ENCODE measurements at regions not wholly inside any gene's neighbourhood (a gene's known extent, or its start where the extent isn't known, plus 50 kb on each side); places are given as distances from the start of the nearest gene placed in this dataset.

DNA sequence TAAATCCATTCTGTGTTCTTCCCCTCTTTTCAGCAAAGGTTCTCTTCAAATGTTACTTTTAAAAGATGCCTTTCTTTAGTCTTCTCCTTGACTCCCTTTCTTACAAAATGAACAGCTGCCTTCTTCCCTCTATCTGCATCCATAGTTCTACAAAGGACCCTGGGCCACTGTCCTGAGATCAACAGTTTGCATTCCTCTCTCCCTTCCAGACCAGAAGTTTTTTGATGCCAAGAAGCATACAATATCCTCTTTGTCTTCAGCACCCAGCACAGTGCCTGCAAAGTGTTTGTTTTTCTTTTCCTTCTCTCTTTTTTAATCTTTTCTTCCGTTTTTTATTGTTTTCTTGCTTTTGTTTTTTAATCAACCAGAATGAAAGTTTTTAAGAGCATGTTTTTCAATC is 183.5 kb upstream of the SNX19 start:
- ChIA-PET POLR2A (no interaction called here), CTCF (ENCODE audit: low intra/inter-chr PET ratio) (no interaction called here)
- no peaks in the 10 kb centered on the region for H4K20me1 ChIP-seq (replicated peaks; ENCODE audit: control insufficient read depth, insufficient read depth, low read length)
- DNase-seq (ENCODE audit: extremely low read depth in 1 of 4, low spot score in 3 of 4), result no peak
- TF ChIP-seq, protein P1, sequence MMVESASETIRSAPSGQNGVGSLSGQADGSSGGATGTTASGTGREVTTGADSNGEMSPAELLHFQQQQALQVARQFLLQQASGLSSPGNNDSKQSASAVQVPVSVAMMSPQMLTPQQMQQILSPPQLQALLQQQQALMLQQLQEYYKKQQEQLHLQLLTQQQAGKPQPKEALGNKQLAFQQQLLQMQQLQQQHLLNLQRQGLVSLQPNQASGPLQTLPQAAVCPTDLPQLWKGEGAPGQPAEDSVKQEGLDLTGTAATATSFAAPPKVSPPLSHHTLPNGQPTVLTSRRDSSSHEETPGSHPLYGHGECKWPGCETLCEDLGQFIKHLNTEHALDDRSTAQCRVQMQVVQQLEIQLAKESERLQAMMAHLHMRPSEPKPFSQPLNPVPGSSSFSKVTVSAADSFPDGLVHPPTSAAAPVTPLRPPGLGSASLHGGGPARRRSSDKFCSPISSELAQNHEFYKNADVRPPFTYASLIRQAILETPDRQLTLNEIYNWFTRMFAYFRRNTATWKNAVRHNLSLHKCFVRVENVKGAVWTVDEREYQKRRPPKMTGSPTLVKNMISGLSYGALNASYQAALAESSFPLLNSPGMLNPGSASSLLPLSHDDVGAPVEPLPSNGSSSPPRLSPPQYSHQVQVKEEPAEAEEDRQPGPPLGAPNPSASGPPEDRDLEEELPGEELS (CRISPR knock-in tag; IDR thresholded peaks at IDR 0.05; ENCODE audit: borderline replicate concordance), result no peak
- TF ChIP-seq RB1 (IDR thresholded peaks at IDR 0.05; ENCODE audit: low read depth), result no peak
- H3K4me1 ChIP-seq (replicated peaks in 1 of 2; ENCODE audit: control insufficient read depth in 2 of 2, insufficient read depth in 2 of 2, low read length in 2 of 2), result no peaks in the 10 kb centered on the region
- in situ Hi-C loops (cut with MboI) (no loop called here), intact Hi-C loops (cut with micrococcal nuclease) (no loop called here)
- H3K9me1 ChIP-seq (ENCODE audit: control insufficient read depth, insufficient read depth, low read length), result no peaks in the 10 kb centered on the region
- no peak overlapping the region for H2AFZ ChIP-seq (ENCODE audit: low read depth, low read length)
- FAIRE-seq, result no peak
- H3K9ac ChIP-seq (ENCODE audit: insufficient read depth in 1 of 2, low read depth in 2 of 2, low read length in 2 of 2), result no peak overlapping the region
- H3K9me3 ChIP-seq (replicated peaks; ENCODE audit: control insufficient read depth, insufficient read depth, low read depth, low read length), result no peaks in the 10 kb centered on the region
- no peaks in the 10 kb centered on the region for H3K36me3 ChIP-seq (ENCODE audit: control insufficient read depth, insufficient read depth, low read length)
- H3K79me2 ChIP-seq (ENCODE audit: control insufficient read depth, insufficient read depth, low read length), result no peaks in the 10 kb centered on the region
- ATAC-seq, result no peak
- no TSS peak for BruUV-seq (replicated peaks)
- no peak overlapping the region for H3K4me3 ChIP-seq
- no peaks in the 10 kb centered on the region for H3K27me3 ChIP-seq (ENCODE audit: control insufficient read depth in 2 of 2, insufficient read depth in 2 of 2, low read length in 2 of 2)
- H3K27ac ChIP-seq (ENCODE audit: extremely low read depth, low read depth, low read length), result no peak overlapping the region
- no peak overlapping the region for H3K4me2 ChIP-seq (ENCODE audit: insufficient read depth, low read length)
- WGBS (ENCODE audit: insufficient coverage, low coverage, missing lambda C conversion rate), result 0% methylated on average over 1 of the region's 1 CpG

- H3K27me3 ChIP-seq (ENCODE audit: control insufficient read depth in 2 of 2, insufficient read depth in 2 of 2, low read length in 2 of 2), result no peaks in the 10 kb centered on the region
- no peak for FAIRE-seq
- no peaks in the 10 kb centered on the region for H3K36me3 ChIP-seq (ENCODE audit: control insufficient read depth, insufficient read depth, low read length)
- no peaks in the 10 kb centered on the region for H3K9me1 ChIP-seq (ENCODE audit: control insufficient read depth, insufficient read depth, low read length)
- no peak overlapping the region for H3K4me2 ChIP-seq (ENCODE audit: insufficient read depth, low read length)
- no peak for DNase-seq (ENCODE audit: extremely low read depth in 1 of 4, low spot score in 3 of 4)
- BruUV-seq (replicated peaks), result no TSS peak
- H3K4me3 ChIP-seq, result no peak overlapping the region
- 0% methylated on average over 1 of the region's 1 CpG for WGBS (ENCODE audit: insufficient coverage, low coverage, missing lambda C conversion rate)
- no peaks in the 10 kb centered on the region for H3K4me1 ChIP-seq (replicated peaks in 1 of 2; ENCODE audit: control insufficient read depth in 2 of 2, insufficient read depth in 2 of 2, low read length in 2 of 2)
- no peak for ATAC-seq
- intact Hi-C loops (cut with micrococcal nuclease), result no loop called here
- no peaks in the 10 kb centered on the region for H4K20me1 ChIP-seq (replicated peaks; ENCODE audit: control insufficient read depth, insufficient read depth, low read length)
- POLR2A ChIA-PET, result no interaction called here
- no peaks in the 10 kb centered on the region for H3K9me3 ChIP-seq (replicated peaks; ENCODE audit: control insufficient read depth, insufficient read depth, low read depth, low read length)
- CTCF ChIA-PET (ENCODE audit: low intra/inter-chr PET ratio), result no interaction called here
- no peaks in the 10 kb centered on the region for H3K79me2 ChIP-seq (ENCODE audit: control insufficient read depth, insufficient read depth, low read length)
- in situ Hi-C loops (cut with MboI), result no loop called here
- H2AFZ ChIP-seq (ENCODE audit: low read depth, low read length), result no peak overlapping the region
- no peak overlapping the region for H3K9ac ChIP-seq (ENCODE audit: insufficient read depth in 1 of 2, low read depth in 2 of 2, low read length in 2 of 2)
- H3K27ac ChIP-seq (ENCODE audit: extremely low read depth, low read depth, low read length), result no peak overlapping the region
- TF ChIP-seq CC2D1A (IDR thresholded peaks at IDR 0.05), result no peak
- no peak for TF ChIP-seq HMG20B (CRISPR knock-in tag; IDR thresholded peaks at IDR 0.05)
- TF ChIP-seq MYC (IDR thresholded peaks at IDR 0.05; ENCODE audit: low read depth, low read length), result no peak
- TF ChIP-seq MYC (CRISPR knock-in tag; IDR thresholded peaks at IDR 0.05; ENCODE audit: borderline replicate concordance, low read depth), result no peak
- no peak for TF ChIP-seq FOXJ2 (tag; IDR thresholded peaks at IDR 0.05)
- no peak for TF ChIP-seq RCOR1 (IDR thresholded peaks at IDR 0.05; ENCODE audit: borderline replicate concordance in 1 of 2, low read depth in 2 of 2, low read length in 2 of 2)
- no peak for TF ChIP-seq MTA2 (IDR thresholded peaks at IDR 0.05; ENCODE audit: low read depth)
- no peak for TF ChIP-seq MAFG (tag; conservative IDR thresholded peaks at IDR 0.05)
- no peak for TF ChIP-seq CUX1 (CRISPR knock-in tag; IDR thresholded peaks at IDR 0.05)
Measured at GRCh38 chr11:131108760-131109159, 192.5 kb upstream of the SNX19 start.

Measured in K562 (cell line).